ENCODE measurements at regions not wholly inside any gene's neighbourhood (a gene's known extent, or its start where the extent isn't known, plus 50 kb on each side); places are given as distances from the start of the nearest gene placed in this dataset.

DNA sequence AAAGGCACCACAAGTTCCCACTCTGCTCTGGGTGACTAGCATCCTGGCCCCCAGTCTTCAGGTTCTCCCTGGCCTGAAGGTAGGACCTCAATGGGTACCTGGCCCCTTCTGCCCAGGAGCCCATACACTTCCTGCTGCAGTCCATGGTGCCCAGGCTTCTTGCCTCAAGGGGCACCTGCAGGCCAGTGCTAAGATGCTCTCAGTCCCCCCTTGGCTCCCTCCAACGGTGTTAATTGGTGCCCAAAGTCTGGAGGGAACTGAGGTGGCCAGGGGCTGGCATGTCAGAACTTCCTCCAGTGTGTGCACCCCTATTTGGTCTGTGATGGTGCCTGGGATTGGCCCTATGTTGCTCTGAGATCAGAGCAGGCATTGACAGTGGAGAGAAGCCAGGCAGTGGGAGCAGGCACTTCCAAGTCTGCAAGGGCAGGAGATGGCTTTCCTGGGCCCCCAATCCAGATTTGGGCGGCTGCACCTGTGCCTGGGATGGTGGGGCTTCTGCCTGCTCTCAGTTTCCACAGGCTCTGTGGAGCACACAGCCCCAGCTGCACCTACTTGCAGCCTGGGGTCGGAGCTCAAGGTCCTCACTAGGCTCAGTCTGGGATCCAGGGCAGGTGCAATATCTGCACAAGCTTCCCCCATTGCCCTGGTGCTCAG, 301.6 kb downstream of the FAM47B start:
- TF ChIP-seq EGR1 (IDR thresholded peaks at IDR 0.05) = no peak
- TF ChIP-seq NFIC (IDR thresholded peaks at IDR 0.05) = no peak

DNA sequence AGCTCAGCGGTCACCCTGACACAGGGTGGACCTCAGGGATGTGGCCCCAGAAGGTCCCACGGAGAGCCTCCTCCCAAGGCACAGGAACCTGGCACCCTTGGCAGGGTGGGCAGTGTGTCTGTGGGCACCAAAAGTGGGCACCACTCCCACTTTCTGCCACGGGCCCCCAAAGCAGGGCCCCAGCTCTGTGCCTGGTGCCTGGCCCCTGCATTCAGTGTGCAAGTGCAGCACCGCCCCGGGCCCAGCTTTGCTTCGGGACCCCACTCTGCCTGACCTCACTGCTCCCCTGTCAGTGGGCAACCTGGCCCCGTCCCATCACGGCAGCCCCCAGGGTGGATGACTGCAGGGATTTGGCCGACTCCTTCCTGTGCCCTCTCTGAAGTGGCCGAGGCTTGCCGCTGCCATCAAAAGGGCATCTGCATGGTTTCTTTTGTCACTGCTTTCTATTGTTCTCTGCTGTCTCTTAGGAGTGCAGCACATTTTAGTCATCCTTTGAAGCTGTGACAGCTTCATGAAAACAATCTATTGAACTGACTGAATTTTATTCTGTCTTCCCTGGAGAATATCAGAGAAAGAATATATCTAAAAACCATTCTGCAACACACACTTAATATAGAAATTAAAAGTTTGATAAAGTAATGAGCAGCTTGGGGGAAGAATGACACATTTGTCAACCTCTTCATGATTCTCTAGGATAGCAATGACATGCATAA, 302.4 kb downstream of the FAM47B start:
- TF ChIP-seq RAD21 (IDR thresholded peaks at IDR 0.05; ENCODE audit: low read depth) = no peak
- TF ChIP-seq TCF12 (IDR thresholded peaks at IDR 0.05; ENCODE audit: low read depth) = no peak
- no peak for TF ChIP-seq ZBTB7A (IDR thresholded peaks at IDR 0.05; ENCODE audit: low read depth)
- no peak for TF ChIP-seq REST (IDR thresholded peaks at IDR 0.05; ENCODE audit: low read depth)
- TF ChIP-seq EP300 (IDR thresholded peaks at IDR 0.05; ENCODE audit: borderline replicate concordance) = no peak
- no peak for TF ChIP-seq EGR1 (IDR thresholded peaks at IDR 0.05)
- TF ChIP-seq NFIC (IDR thresholded peaks at IDR 0.05) = no peak
- TF ChIP-seq FOXM1 (IDR thresholded peaks at IDR 0.05; ENCODE audit: borderline replicate concordance, low read depth) = no peak
- no peak for TF ChIP-seq CREB1 (IDR thresholded peaks at IDR 0.05; ENCODE audit: low read depth)
- TF ChIP-seq YY1 (IDR thresholded peaks at IDR 0.05; ENCODE audit: low read depth) = no peak
- no peak for TF ChIP-seq CEBPB (IDR thresholded peaks at IDR 0.05)
- TF ChIP-seq MAX (IDR thresholded peaks at IDR 0.05) = no peak
- TF ChIP-seq USF1 (IDR thresholded peaks at IDR 0.05) = no peak
- TF ChIP-seq TEAD4 (IDR thresholded peaks at IDR 0.05) = no peak

DNA sequence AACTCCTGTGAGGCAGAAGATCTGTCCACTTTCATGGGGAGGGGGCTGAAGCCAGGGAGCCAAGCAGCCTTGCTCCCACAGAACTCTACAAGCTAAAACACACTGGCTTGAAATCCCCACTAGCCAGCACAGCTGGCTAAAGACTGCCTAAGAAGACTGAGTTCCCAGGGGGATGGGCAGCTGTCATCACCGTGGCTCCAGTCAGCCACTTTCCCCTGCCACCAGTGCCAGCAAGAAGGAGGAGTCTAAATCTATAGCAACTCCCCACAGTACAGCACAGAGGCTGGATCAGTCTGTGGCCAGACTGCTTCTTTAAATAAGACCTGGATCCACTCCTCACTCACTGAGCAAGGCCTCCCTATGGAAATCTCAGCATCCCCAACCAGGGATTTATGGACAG, 308.6 kb downstream of the FAM47B start:
- TF ChIP-seq REST (IDR thresholded peaks at IDR 0.05; ENCODE audit: low read depth) (no peak), TEAD4 (IDR thresholded peaks at IDR 0.05) (no peak), TAF1 (IDR thresholded peaks at IDR 0.05; ENCODE audit: low read depth) (no peak), RAD21 (IDR thresholded peaks at IDR 0.05; ENCODE audit: low read depth) (no peak), MAX (IDR thresholded peaks at IDR 0.05) (no peak), CREB1 (IDR thresholded peaks at IDR 0.05; ENCODE audit: low read depth) (no peak), CEBPB (IDR thresholded peaks at IDR 0.05) (no peak), ZBTB7A (IDR thresholded peaks at IDR 0.05; ENCODE audit: low read depth) (no peak), YY1 (IDR thresholded peaks at IDR 0.05; ENCODE audit: low read depth) (no peak), EP300 (IDR thresholded peaks at IDR 0.05; ENCODE audit: borderline replicate concordance) (no peak), TCF12 (IDR thresholded peaks at IDR 0.05; ENCODE audit: low read depth) (no peak), EGR1 (IDR thresholded peaks at IDR 0.05) (no peak), USF1 (IDR thresholded peaks at IDR 0.05) (no peak), FOXM1 (IDR thresholded peaks at IDR 0.05; ENCODE audit: borderline replicate concordance, low read depth) (no peak), NFIC (IDR thresholded peaks at IDR 0.05) (no peak)

DNA sequence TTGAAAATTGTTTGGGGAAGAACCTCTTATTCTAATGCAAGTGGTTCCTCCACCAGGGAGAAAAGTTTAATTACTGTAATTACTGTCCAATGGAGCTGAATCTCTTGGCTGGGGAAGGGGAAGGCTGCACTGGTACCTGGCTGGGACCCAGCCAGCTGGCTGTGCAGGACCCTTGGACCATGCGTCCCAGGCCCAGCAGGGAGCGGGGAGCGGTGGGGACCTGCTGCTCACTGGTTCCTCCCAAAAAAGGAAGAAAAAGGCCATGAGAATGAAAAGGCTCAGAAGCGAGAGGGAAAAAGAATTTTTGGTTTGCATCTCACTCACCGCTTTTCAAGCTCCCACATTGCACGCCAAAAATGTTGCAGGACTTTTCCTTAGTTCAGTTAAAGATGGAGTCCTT, 333.5 kb downstream of the FAM47B start:
- no peak for TF ChIP-seq TCF12 (IDR thresholded peaks at IDR 0.05; ENCODE audit: low read depth)
- no peak for TF ChIP-seq EGR1 (IDR thresholded peaks at IDR 0.05)
- TF ChIP-seq EP300 (IDR thresholded peaks at IDR 0.05; ENCODE audit: borderline replicate concordance) = no peak
- no peak for TF ChIP-seq CREB1 (IDR thresholded peaks at IDR 0.05; ENCODE audit: low read depth)
- TF ChIP-seq USF1 (IDR thresholded peaks at IDR 0.05) = no peak
- no peak for TF ChIP-seq TEAD4 (IDR thresholded peaks at IDR 0.05)
- no peak for TF ChIP-seq CEBPB (IDR thresholded peaks at IDR 0.05)
- no peak for TF ChIP-seq NFIC (IDR thresholded peaks at IDR 0.05)
- no peak for TF ChIP-seq FOXM1 (IDR thresholded peaks at IDR 0.05; ENCODE audit: borderline replicate concordance, low read depth)
- TF ChIP-seq REST (IDR thresholded peaks at IDR 0.05; ENCODE audit: low read depth) = no peak
- no peak for TF ChIP-seq MAX (IDR thresholded peaks at IDR 0.05)

Measured in Ishikawa (cell line).